Osteoblast (primary cell): ENCODE measurements at regions not wholly inside any gene's neighbourhood (a gene's known extent, or its start where the extent isn't known, plus 50 kb on each side); places are given as distances from the start of the nearest gene placed in this dataset.

Experiments
- DNase-seq: peaks from one replicate; pipeline ENCODE4 v3.0.0; 2011; ENCODE audit warnings: low spot score, mixed read lengths; ENCODE audit not compliant: insufficient read length; ENCODE audit errors: missing footprints
- H2AFZ ChIP-seq: 2 replicates; pipeline ENCODE4 v1.6.0; 2011; ENCODE audit warnings: mild to moderate bottlenecking, low read length
- H3K27ac ChIP-seq: 2 replicates; pipeline ENCODE4 v1.5.1; 2011; ENCODE audit warnings: mild to moderate bottlenecking, low read depth, low read length, moderate library complexity
- H3K27me3 ChIP-seq: 2 replicates; pipeline ENCODE4 v1.6.0; 2012; ENCODE audit warnings: mild to moderate bottlenecking, control low read depth, inconsistent platforms, low read length, moderate library complexity; ENCODE audit not compliant: insufficient read depth
- H3K36me3 ChIP-seq: 2 replicates; pipeline ENCODE4 v1.5.1; 2011; ENCODE audit warnings: mild to moderate bottlenecking, low read length, control low read depth, moderate library complexity; ENCODE audit not compliant: insufficient read depth
- H3K4me1 ChIP-seq: 2 replicates; pipeline ENCODE4 v1.5.1; 2011; ENCODE audit warnings: mild to moderate bottlenecking, low read length, control low read depth, moderate library complexity; ENCODE audit not compliant: insufficient read depth
- H3K4me2 ChIP-seq: 2 replicates; pipeline ENCODE4 v1.6.0; 2011; ENCODE audit warnings: mild to moderate bottlenecking, low read length; ENCODE audit not compliant: insufficient read depth
- H3K4me3 ChIP-seq: fragments of 200-600 bp; sonication (generic); 3 replicates; pipeline ENCODE4 v1.5.1; 2012; ENCODE audit warnings: mild to moderate bottlenecking, low read length, inconsistent platforms; ENCODE audit not compliant: insufficient read depth
- H3K79me2 ChIP-seq: 2 replicates; pipeline ENCODE4 v1.6.0; 2012; ENCODE audit warnings: mild to moderate bottlenecking, low read length, control low read depth, inconsistent platforms; ENCODE audit not compliant: insufficient read depth
- H3K9me3 ChIP-seq: 2 replicates; pipeline ENCODE4 v1.5.1; 2011; ENCODE audit warnings: low read depth, low read length, control low read depth
- H4K20me1 ChIP-seq: 2 replicates; pipeline ENCODE4 v1.6.0; 2012; ENCODE audit warnings: mild to moderate bottlenecking, low read length, control low read depth; ENCODE audit not compliant: insufficient read depth
- TF ChIP-seq, protein P1 (sequence below): IDR thresholded peaks from 2 replicates; pipeline ENCODE4 v1.5.1; 2011; ENCODE audit warnings: mild to moderate bottlenecking, low read depth, low read length, moderate library complexity; ENCODE audit errors: extremely low read depth

DNA sequence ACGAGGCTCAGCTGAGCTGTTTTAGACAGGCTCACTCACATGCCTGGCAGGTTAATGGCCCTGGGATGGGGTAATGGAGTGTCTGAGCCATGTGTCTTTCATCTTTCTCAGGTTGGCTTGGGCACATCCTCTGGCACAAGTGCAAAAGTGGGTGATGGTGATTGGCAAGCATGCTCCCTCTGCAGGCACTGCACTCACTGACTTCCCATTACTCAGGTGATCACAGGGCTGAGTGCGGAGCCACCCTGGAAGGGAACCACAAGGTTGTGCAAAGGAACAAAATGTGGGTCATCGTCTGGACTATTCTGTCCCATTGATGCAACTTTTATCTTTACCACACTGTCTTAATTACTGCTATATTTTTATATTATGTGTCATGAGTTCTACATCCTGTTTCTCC, 244.1 kb upstream of the AKR1E2 start:
- Histone ChIP-seq H3K9me3 (no peaks in the 10 kb centered on the region), H3K27ac (no peak overlapping the region), H3K4me1 (no peaks in the 10 kb centered on the region), H3K79me2 (no peaks in the 10 kb centered on the region), H3K36me3 (no peaks in the 10 kb centered on the region), H4K20me1 (no peaks in the 10 kb centered on the region), H3K4me2 (no peak overlapping the region), H3K4me3 (no peak overlapping the region), H2AFZ (no peak overlapping the region), H3K27me3 (no peaks in the 10 kb centered on the region)
- DNase-seq = no peak
- TF ChIP-seq, protein P1, sequence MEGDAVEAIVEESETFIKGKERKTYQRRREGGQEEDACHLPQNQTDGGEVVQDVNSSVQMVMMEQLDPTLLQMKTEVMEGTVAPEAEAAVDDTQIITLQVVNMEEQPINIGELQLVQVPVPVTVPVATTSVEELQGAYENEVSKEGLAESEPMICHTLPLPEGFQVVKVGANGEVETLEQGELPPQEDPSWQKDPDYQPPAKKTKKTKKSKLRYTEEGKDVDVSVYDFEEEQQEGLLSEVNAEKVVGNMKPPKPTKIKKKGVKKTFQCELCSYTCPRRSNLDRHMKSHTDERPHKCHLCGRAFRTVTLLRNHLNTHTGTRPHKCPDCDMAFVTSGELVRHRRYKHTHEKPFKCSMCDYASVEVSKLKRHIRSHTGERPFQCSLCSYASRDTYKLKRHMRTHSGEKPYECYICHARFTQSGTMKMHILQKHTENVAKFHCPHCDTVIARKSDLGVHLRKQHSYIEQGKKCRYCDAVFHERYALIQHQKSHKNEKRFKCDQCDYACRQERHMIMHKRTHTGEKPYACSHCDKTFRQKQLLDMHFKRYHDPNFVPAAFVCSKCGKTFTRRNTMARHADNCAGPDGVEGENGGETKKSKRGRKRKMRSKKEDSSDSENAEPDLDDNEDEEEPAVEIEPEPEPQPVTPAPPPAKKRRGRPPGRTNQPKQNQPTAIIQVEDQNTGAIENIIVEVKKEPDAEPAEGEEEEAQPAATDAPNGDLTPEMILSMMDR = no peak

GRCh38 chr10:4579844-4580243, 246.2 kb upstream of the AKR1E2 start:
- no peak for DNase-seq
- TF ChIP-seq, protein P1 = no peak

GRCh38 chr10:4576206-4576605, 249.8 kb upstream of the AKR1E2 start:
- no peaks in the 10 kb centered on the region for H3K9me3 ChIP-seq
- no peak overlapping the region for H3K4me2 ChIP-seq
- TF ChIP-seq, protein P1 = no peak
- H3K27ac ChIP-seq = no peak overlapping the region
- no peak for DNase-seq
- no peak overlapping the region for H3K4me3 ChIP-seq
- no peak overlapping the region for H2AFZ ChIP-seq
- no peaks in the 10 kb centered on the region for H3K27me3 ChIP-seq
- no peaks in the 10 kb centered on the region for H3K4me1 ChIP-seq
- H3K79me2 ChIP-seq = no peaks in the 10 kb centered on the region
- no peaks in the 10 kb centered on the region for H4K20me1 ChIP-seq
- H3K36me3 ChIP-seq = no peaks in the 10 kb centered on the region

More at GRCh38 chr10:4579844-4580243, 246.2 kb upstream of the AKR1E2 start:
- no peak overlapping the region for H2AFZ ChIP-seq
- H3K27me3 ChIP-seq = no peaks in the 10 kb centered on the region
- no peak overlapping the region for H3K4me3 ChIP-seq
- no peaks in the 10 kb centered on the region for H4K20me1 ChIP-seq
- H3K79me2 ChIP-seq = no peaks in the 10 kb centered on the region
- no peaks in the 10 kb centered on the region for H3K9me3 ChIP-seq
- H3K4me2 ChIP-seq = no peak overlapping the region
- no peaks in the 10 kb centered on the region for H3K4me1 ChIP-seq
- no peaks in the 10 kb centered on the region for H3K36me3 ChIP-seq
- H3K27ac ChIP-seq = no peak overlapping the region

GRCh38 chr10:4569151-4569550, 256.9 kb upstream of the AKR1E2 start:
- no peaks in the 10 kb centered on the region for H4K20me1 ChIP-seq
- no peak overlapping the region for H3K4me2 ChIP-seq
- H3K36me3 ChIP-seq = no peaks in the 10 kb centered on the region
- H3K4me3 ChIP-seq = no peak overlapping the region
- no peaks in the 10 kb centered on the region for H3K27me3 ChIP-seq
- TF ChIP-seq, protein P1 = no peak
- H3K9me3 ChIP-seq = no peaks in the 10 kb centered on the region
- H3K79me2 ChIP-seq = no peaks in the 10 kb centered on the region
- no peak overlapping the region for H2AFZ ChIP-seq
- no peak overlapping the region for H3K27ac ChIP-seq
- no peak for DNase-seq
- no peaks in the 10 kb centered on the region for H3K4me1 ChIP-seq
